K562 (cell line): ENCODE measurements at regions not wholly inside any gene's neighbourhood (a gene's known extent, or its start where the extent isn't known, plus 50 kb on each side); places are given as distances from the start of the nearest gene placed in this dataset.

Experiments used
- CGGBP1 ChIP-seq: fragments of 250-450 bp; sonication (Bioruptor Pico); IDR thresholded peaks from 2 replicates; pipeline ENCODE4 v1.9.0; 2021; ENCODE audit warnings: mild to moderate bottlenecking
- CHCHD3 ChIP-seq: fragments of 250-450 bp; sonication (Bioruptor Pico); IDR thresholded peaks from 2 replicates; pipeline ENCODE4 v2.1.2; 2022; ENCODE audit warnings: mild to moderate bottlenecking
- POLR3A ChIP-seq: IDR thresholded peaks from 2 replicates; pipeline ENCODE4 v1.6.1; 2011; ENCODE audit warnings: borderline replicate concordance, mild to moderate bottlenecking, moderate library complexity; ENCODE audit not compliant: insufficient read length, insufficient read depth; ENCODE audit errors: extremely low read depth
- RHOXF2B ChIP-seq: fragments of 250-450 bp; sonication (Bioruptor Pico); conservative IDR thresholded peaks from 2 replicates; pipeline ENCODE4 v1.5.1; 2021
- TF ChIP-seq, protein P1 (sequence below): fragments of 200-800 bp; sonication (Bioruptor generic); IDR thresholded peaks from 2 replicates; pipeline ENCODE4 v1.6.1; 2016; ENCODE audit warnings: missing genetic modification characterization, missing compliant biosample characterization
- TF ChIP-seq, protein P2 (sequence below): IDR thresholded peaks from 2 replicates; pipeline ENCODE4 v1.6.1; 2016; ENCODE audit warnings: missing genetic modification characterization, missing compliant biosample characterization

DNA sequence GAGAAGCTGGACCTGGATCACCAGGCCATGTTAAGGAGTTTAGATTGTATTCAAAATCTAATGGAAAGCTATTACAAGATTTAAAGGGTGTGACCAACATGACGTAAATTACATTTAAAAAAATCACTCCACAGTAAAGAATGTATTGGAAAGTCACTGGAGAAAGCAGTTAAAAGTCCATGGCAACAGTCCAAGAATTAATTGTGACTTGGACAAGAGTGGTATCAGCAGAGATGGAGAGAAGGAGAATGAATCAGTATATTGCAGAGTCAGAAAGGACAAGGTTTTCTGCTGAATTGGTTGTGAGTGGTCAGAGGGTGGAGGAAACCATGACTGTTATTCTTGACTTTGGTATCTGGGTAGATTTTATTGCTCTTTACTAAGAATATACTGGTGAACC lies 535.1 kb upstream of the SLITRK1 start (continued):
- TF ChIP-seq, protein P1, sequence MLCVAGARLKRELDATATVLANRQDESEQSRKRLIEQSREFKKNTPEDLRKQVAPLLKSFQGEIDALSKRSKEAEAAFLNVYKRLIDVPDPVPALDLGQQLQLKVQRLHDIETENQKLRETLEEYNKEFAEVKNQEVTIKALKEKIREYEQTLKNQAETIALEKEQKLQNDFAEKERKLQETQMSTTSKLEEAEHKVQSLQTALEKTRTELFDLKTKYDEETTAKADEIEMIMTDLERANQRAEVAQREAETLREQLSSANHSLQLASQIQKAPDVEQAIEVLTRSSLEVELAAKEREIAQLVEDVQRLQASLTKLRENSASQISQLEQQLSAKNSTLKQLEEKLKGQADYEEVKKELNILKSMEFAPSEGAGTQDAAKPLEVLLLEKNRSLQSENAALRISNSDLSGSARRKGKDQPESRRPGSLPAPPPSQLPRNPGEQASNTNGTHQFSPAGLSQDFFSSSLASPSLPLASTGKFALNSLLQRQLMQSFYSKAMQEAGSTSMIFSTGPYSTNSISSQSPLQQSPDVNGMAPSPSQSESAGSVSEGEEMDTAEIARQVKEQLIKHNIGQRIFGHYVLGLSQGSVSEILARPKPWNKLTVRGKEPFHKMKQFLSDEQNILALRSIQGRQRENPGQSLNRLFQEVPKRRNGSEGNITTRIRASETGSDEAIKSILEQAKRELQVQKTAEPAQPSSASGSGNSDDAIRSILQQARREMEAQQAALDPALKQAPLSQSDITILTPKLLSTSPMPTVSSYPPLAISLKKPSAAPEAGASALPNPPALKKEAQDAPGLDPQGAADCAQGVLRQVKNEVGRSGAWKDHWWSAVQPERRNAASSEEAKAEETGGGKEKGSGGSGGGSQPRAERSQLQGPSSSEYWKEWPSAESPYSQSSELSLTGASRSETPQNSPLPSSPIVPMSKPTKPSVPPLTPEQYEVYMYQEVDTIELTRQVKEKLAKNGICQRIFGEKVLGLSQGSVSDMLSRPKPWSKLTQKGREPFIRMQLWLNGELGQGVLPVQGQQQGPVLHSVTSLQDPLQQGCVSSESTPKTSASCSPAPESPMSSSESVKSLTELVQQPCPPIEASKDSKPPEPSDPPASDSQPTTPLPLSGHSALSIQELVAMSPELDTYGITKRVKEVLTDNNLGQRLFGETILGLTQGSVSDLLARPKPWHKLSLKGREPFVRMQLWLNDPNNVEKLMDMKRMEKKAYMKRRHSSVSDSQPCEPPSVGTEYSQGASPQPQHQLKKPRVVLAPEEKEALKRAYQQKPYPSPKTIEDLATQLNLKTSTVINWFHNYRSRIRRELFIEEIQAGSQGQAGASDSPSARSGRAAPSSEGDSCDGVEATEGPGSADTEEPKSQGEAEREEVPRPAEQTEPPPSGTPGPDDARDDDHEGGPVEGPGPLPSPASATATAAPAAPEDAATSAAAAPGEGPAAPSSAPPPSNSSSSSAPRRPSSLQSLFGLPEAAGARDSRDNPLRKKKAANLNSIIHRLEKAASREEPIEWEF: no peak
- TF ChIP-seq, protein P2, sequence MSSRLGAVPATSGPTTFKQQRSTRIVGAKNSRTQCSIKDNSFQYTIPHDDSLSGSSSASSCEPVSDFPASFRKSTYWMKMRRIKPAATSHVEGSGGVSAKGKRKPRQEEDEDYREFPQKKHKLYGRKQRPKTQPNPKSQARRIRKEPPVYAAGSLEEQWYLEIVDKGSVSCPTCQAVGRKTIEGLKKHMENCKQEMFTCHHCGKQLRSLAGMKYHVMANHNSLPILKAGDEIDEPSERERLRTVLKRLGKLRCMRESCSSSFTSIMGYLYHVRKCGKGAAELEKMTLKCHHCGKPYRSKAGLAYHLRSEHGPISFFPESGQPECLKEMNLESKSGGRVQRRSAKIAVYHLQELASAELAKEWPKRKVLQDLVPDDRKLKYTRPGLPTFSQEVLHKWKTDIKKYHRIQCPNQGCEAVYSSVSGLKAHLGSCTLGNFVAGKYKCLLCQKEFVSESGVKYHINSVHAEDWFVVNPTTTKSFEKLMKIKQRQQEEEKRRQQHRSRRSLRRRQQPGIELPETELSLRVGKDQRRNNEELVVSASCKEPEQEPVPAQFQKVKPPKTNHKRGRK: no peak
- TF ChIP-seq CGGBP1 (CRISPR knock-in tag) (no peak), CHCHD3 (CRISPR knock-in tag) (no peak), RHOXF2B (CRISPR knock-in tag) (no peak), POLR3A (no peak)
